ENCODE measurements at regions not wholly inside any gene's neighbourhood (a gene's known extent, or its start where the extent isn't known, plus 50 kb on each side); places are given as distances from the start of the nearest gene placed in this dataset.

DNA sequence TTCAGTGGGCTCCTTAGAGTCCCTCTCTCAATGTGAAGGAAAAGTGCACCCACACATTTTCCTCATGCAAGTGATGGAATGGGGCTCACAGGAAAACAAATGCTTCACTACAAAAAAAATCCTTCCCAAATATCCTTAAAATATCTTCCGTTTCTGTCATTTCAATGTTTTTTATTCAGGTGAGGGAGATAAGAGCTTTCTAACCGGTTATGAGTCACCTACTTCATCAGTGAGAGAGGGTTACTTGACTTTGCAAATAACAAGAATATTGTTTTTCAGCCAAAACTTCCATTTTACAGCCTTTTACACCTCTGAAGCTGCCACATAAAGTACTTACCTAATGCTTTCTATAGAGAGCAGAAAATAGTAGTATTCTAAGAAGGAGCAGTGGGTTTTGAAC is 98.3 kb upstream of the CD55 start:
- no peak overlapping the region for H3K4me3 ChIP-seq (ENCODE audit: low read depth, low read length)
- H3K9me3 ChIP-seq (ENCODE audit: control insufficient read depth, insufficient read depth, low read depth, low read length), result no peaks in the 10 kb centered on the region
- TF ChIP-seq ZNF837 (tag by site-specific recombination; IDR thresholded peaks at IDR 0.05), result no peak
- TF ChIP-seq, protein P1, sequence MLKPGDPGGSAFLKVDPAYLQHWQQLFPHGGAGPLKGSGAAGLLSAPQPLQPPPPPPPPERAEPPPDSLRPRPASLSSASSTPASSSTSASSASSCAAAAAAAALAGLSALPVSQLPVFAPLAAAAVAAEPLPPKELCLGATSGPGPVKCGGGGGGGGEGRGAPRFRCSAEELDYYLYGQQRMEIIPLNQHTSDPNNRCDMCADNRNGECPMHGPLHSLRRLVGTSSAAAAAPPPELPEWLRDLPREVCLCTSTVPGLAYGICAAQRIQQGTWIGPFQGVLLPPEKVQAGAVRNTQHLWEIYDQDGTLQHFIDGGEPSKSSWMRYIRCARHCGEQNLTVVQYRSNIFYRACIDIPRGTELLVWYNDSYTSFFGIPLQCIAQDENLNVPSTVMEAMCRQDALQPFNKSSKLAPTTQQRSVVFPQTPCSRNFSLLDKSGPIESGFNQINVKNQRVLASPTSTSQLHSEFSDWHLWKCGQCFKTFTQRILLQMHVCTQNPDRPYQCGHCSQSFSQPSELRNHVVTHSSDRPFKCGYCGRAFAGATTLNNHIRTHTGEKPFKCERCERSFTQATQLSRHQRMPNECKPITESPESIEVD (tag by site-specific recombination; IDR thresholded peaks at IDR 0.05), result peak; percentile 20; the same call in 1 of the 2 replicates
- CTCF ChIA-PET, result no interaction called here
- no peaks in the 10 kb centered on the region for H3K36me3 ChIP-seq (ENCODE audit: control insufficient read depth in 2 of 2, insufficient read depth in 1 of 2, low read length in 2 of 2)
- POLR2A ChIA-PET, result no interaction called here
- H3K4me1 ChIP-seq (ENCODE audit: control insufficient read depth, insufficient read depth, low read length), result peaks cover 5% of the 10 kb centered on the region; the same call in 1 of the 2 replicates
- H3K27ac ChIP-seq (ENCODE audit: extremely low read depth, low read depth, low read length), result no peak overlapping the region

DNA sequence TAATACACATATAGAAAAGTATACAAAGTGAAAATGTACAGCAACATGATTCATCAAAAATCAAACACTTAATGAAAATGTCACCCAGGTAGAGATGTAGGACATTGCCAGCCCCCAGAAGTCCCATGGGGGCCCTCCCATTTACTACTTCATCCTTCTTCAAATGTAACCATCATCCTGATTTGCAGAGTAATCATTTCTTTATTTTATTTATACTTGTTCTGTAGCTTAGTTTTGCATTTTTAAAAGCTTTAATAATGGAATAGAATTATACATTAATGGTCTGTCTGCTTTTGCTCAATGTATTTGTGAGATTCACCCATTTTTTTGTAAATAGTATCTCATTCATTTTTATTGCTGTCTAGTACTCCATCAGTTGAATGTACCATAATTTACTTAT is 96.8 kb upstream of the CD55 start:
- Histone ChIP-seq H3K4me3 (ENCODE audit: low read depth, low read length) (no peak overlapping the region), H3K27ac (ENCODE audit: extremely low read depth, low read depth, low read length) (no peak overlapping the region), H3K4me1 (ENCODE audit: control insufficient read depth, insufficient read depth, low read length) (peaks cover 5% of the 10 kb centered on the region; the same call in 1 of the 2 replicates), H3K36me3 (ENCODE audit: control insufficient read depth in 2 of 2, insufficient read depth in 1 of 2, low read length in 2 of 2) (no peaks in the 10 kb centered on the region), H3K9me3 (ENCODE audit: control insufficient read depth, insufficient read depth, low read depth, low read length) (no peaks in the 10 kb centered on the region)
- TF ChIP-seq ZNF510 (tag by site-specific recombination; IDR thresholded peaks at IDR 0.05; ENCODE audit: insufficient replicate concordance), result no peak
- TF ChIP-seq ZNF777 (tag by site-specific recombination; IDR thresholded peaks at IDR 0.05; ENCODE audit: borderline replicate concordance), result no peak
- no peak for TF ChIP-seq REPIN1 (tag by site-specific recombination; IDR thresholded peaks at IDR 0.05; ENCODE audit: low read depth)
- TF ChIP-seq ZNF426 (tag by site-specific recombination; IDR thresholded peaks at IDR 0.05), result no peak
- no peak for TF ChIP-seq ZNF701 (tag by site-specific recombination; IDR thresholded peaks at IDR 0.05)
- TF ChIP-seq ZNF398 (tag by site-specific recombination; IDR thresholded peaks at IDR 0.05), result no peak
- TF ChIP-seq ZNF311 (tag by site-specific recombination; IDR thresholded peaks at IDR 0.05; ENCODE audit: borderline replicate concordance), result no peak
- TF ChIP-seq, protein P2, sequence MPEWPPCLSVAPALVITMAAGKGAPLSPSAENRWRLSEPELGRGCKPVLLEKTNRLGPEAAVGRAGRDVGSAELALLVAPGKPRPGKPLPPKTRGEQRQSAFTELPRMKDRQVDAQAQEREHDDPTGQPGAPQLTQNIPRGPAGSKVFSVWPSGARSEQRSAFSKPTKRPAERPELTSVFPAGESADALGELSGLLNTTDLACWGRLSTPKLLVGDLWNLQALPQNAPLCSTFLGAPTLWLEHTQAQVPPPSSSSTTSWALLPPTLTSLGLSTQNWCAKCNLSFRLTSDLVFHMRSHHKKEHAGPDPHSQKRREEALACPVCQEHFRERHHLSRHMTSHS (tag by site-specific recombination; IDR thresholded peaks at IDR 0.05), result no peak
- TF ChIP-seq, protein P3, sequence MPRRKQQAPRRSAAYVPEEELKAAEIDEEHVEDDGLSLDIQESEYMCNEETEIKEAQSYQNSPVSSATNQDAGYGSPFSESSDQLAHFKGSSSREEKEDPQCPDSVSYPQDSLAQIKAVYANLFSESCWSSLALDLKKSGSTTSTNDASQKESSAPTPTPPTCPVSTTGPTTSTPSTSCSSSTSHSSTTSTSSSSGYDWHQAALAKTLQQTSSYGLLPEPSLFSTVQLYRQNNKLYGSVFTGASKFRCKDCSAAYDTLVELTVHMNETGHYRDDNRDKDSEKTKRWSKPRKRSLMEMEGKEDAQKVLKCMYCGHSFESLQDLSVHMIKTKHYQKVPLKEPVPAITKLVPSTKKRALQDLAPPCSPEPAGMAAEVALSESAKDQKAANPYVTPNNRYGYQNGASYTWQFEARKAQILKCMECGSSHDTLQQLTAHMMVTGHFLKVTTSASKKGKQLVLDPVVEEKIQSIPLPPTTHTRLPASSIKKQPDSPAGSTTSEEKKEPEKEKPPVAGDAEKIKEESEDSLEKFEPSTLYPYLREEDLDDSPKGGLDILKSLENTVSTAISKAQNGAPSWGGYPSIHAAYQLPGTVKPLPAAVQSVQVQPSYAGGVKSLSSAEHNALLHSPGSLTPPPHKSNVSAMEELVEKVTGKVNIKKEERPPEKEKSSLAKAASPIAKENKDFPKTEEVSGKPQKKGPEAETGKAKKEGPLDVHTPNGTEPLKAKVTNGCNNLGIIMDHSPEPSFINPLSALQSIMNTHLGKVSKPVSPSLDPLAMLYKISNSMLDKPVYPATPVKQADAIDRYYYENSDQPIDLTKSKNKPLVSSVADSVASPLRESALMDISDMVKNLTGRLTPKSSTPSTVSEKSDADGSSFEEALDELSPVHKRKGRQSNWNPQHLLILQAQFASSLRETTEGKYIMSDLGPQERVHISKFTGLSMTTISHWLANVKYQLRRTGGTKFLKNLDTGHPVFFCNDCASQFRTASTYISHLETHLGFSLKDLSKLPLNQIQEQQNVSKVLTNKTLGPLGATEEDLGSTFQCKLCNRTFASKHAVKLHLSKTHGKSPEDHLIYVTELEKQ (tag by site-specific recombination; IDR thresholded peaks at IDR 0.05; ENCODE audit: borderline replicate concordance), result no peak
- TF ChIP-seq SCRT2 (tag by site-specific recombination; IDR thresholded peaks at IDR 0.05), result no peak
- no peak for TF ChIP-seq SP2 (tag by site-specific recombination; IDR thresholded peaks at IDR 0.05)
- TF ChIP-seq, protein P4, sequence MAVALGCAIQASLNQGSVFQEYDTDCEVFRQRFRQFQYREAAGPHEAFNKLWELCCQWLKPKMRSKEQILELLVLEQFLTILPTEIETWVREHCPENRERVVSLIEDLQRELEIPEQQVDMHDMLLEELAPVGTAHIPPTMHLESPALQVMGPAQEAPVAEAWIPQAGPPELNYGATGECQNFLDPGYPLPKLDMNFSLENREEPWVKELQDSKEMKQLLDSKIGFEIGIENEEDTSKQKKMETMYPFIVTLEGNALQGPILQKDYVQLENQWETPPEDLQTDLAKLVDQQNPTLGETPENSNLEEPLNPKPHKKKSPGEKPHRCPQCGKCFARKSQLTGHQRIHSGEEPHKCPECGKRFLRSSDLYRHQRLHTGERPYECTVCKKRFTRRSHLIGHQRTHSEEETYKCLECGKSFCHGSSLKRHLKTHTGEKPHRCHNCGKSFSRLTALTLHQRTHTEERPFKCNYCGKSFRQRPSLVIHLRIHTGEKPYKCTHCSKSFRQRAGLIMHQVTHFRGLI (tag by site-specific recombination; IDR thresholded peaks at IDR 0.05), result no peak
- ChIA-PET POLR2A (no interaction called here), CTCF (no interaction called here)
